AG20443 (cell line): ENCODE measurements at regions not wholly inside any gene's neighbourhood (a gene's known extent, or its start where the extent isn't known, plus 50 kb on each side); places are given as distances from the start of the nearest gene placed in this dataset.
"Not testable (repeated sequence)": the region's sequence is repeated elsewhere in the genome, so short reads cannot be mapped to it uniquely, and the experiment has no call there.

Experiments used
- DNase-seq: peaks from one replicate; pipeline ENCODE4 v3.0.0; 2012; ENCODE audit warnings: low spot score, mixed read lengths

GRCh38 chr7:65317372-65317771 lies 56.3 kb upstream of the ZNF92 start:
- DNase-seq = no peak

- no peak for DNase-seq
These were observed 62.9 kb upstream of the ZNF92 start for GRCh38 chr7:65310761-65311160.

GRCh38 chr7:65308300-65308678 lies 65.4 kb upstream of the ZNF92 start:
- no peak for DNase-seq

- peak; percentile 68 for DNase-seq
These were observed 65.9 kb upstream of the ZNF92 start for GRCh38 chr7:65307651-65308299.

- no peak for DNase-seq
These were observed 69.5 kb upstream of the ZNF92 start for GRCh38 chr7:65304175-65304574.

GRCh38 chr7:65302883-65303282 lies 70.8 kb upstream of the ZNF92 start:
- no peak for DNase-seq

- no peak for DNase-seq
These were observed 72.6 kb upstream of the ZNF92 start for GRCh38 chr7:65301007-65301406.

- DNase-seq = no peak
These were observed 78.2 kb upstream of the ZNF92 start for GRCh38 chr7:65295409-65295808.

- not testable (repeated sequence) for DNase-seq
These were observed 83.3 kb upstream of the ZNF92 start for GRCh38 chr7:65290340-65290739.

GRCh38 chr7:65287023-65287422 lies 86.6 kb upstream of the ZNF92 start:
- DNase-seq = no peak

GRCh38 chr7:65285906-65286864 lies 87.5 kb upstream of the ZNF92 start:
- DNase-seq = no peak

GRCh38 chr7:65285241-65285640 lies 88.4 kb upstream of the ZNF92 start:
- not testable (repeated sequence) for DNase-seq

GRCh38 chr7:65279795-65280194 lies 93.9 kb upstream of the ZNF92 start:
- DNase-seq = no peak

GRCh38 chr7:65276822-65277221 lies 96.8 kb upstream of the ZNF92 start:
- DNase-seq = no peak

- DNase-seq = not testable (repeated sequence)
These were observed 102.2 kb upstream of the ZNF92 start for GRCh38 chr7:65271502-65271901.

- DNase-seq = peak; percentile 43
These were observed 104.4 kb upstream of the ZNF92 start for GRCh38 chr7:65269150-65269856.

- DNase-seq = no peak
These were observed 104.9 kb upstream of the ZNF92 start for GRCh38 chr7:65268782-65269149.

GRCh38 chr7:65265933-65266519 lies 107.6 kb upstream of the ZNF92 start:
- DNase-seq = no peak

- no peak for DNase-seq
These were observed 109.4 kb upstream of the ZNF92 start for GRCh38 chr7:65264258-65264657.

GRCh38 chr7:65260673-65261072 lies 113.0 kb upstream of the ZNF92 start:
- not testable (repeated sequence) for DNase-seq

- DNase-seq = not testable (repeated sequence)
These were observed 113.7 kb upstream of the ZNF92 start for GRCh38 chr7:65259864-65260525.

- DNase-seq = no peak
These were observed 119.6 kb upstream of the ZNF92 start for GRCh38 chr7:65254061-65254460.
